Natural killer cell (primary cell): ENCODE measurements at regions not wholly inside any gene's neighbourhood (a gene's known extent, or its start where the extent isn't known, plus 50 kb on each side); places are given as distances from the start of the nearest gene placed in this dataset.

ENCODE experiments used
- ATAC-seq, 3 donors: fragments of 150-1000 bp in 2 of 3; fragments of 200-7000 bp in 1 of 3; cut with Tn5 transposase; 1 replicate in 1 of 3; 2 replicates in 2 of 3; pipeline ENCODE4 v1.10.0; 2021; ENCODE audit warnings: mild to moderate bottlenecking in 2 of 3, moderate library complexity in 2 of 3
- DNase-seq, 2 donors: peaks; one replicate each; pipeline versions ENCODE4 v3.0.0 to v3.0.0-alpha.2; 2013 to 2021; ENCODE audit warnings: mixed read lengths in 1 of 2
- H3K27ac ChIP-seq: one replicate; pipeline ENCODE4 v1.5.1; 2013; ENCODE audit warnings: mild to moderate bottlenecking, low read length
- H3K27me3 ChIP-seq: one replicate; pipeline ENCODE4 v1.6.1; 2013; ENCODE audit warnings: low read length; ENCODE audit not compliant: control insufficient read depth, insufficient read depth
- H3K36me3 ChIP-seq: one replicate; pipeline ENCODE4 v1.6.1; 2013; ENCODE audit warnings: low read length; ENCODE audit not compliant: control insufficient read depth, insufficient read depth
- H3K4me1 ChIP-seq: one replicate; pipeline ENCODE4 v1.6.1; 2013; ENCODE audit warnings: low read length; ENCODE audit not compliant: control insufficient read depth, insufficient read depth
- H3K4me3 ChIP-seq: one replicate; pipeline ENCODE4 v1.5.1; 2013; ENCODE audit warnings: low read length
- H3K9me3 ChIP-seq: one replicate; pipeline ENCODE4 v1.6.1; 2013; ENCODE audit warnings: low read length; ENCODE audit not compliant: control insufficient read depth, insufficient read depth
- H3K27ac Mint-ChIP-seq, 2 donors: one replicate each; pipeline ENCODE4 v1.8.0; 2022; ENCODE audit warnings: mild to moderate bottlenecking in 2 of 2, mixed read lengths in 2 of 2, moderate library complexity in 1 of 2
- H3K27me3 Mint-ChIP-seq, 2 donors: one replicate each; pipeline ENCODE4 v1.8.0; 2022; ENCODE audit warnings: low read depth in 2 of 2, mixed read lengths in 2 of 2
- H3K36me3 Mint-ChIP-seq: one replicate; pipeline ENCODE4 v1.8.0; 2022; ENCODE audit warnings: mixed read lengths
- H3K4me1 Mint-ChIP-seq, 2 donors: one replicate each; pipeline ENCODE4 v1.8.0; 2022; ENCODE audit warnings: mixed read lengths in 2 of 2
- H3K4me3 Mint-ChIP-seq: one replicate; pipeline ENCODE4 v1.8.0; 2022; ENCODE audit warnings: mild to moderate bottlenecking, moderate library complexity, mixed read lengths
- H3K9me3 Mint-ChIP-seq, 2 donors: one replicate each; pipeline ENCODE4 v1.8.0; 2022; ENCODE audit warnings: mixed read lengths in 2 of 2
- WGBS: methylation state at CpG from one replicate; pipeline ENCODE4 v1.1.7; 2013; ENCODE audit warnings: missing lambda C conversion rate; ENCODE audit not compliant: insufficient coverage; 5-methylcytosine and 5-hydroxymethylcytosine counted together
- intact Hi-C: fragments of 100-400 bp; cut with micrococcal nuclease; formaldehyde crosslinking; loops from one replicate; pipeline ENCODE4 v1.14.2; 2022
- TF ChIP-seq, protein P1 (sequence below): fragments of 200-600 bp; IDR thresholded peaks from one replicate; pipeline ENCODE4 v1.8.0; 2022; ENCODE audit warnings: antibody characterized with exemption

DNA sequence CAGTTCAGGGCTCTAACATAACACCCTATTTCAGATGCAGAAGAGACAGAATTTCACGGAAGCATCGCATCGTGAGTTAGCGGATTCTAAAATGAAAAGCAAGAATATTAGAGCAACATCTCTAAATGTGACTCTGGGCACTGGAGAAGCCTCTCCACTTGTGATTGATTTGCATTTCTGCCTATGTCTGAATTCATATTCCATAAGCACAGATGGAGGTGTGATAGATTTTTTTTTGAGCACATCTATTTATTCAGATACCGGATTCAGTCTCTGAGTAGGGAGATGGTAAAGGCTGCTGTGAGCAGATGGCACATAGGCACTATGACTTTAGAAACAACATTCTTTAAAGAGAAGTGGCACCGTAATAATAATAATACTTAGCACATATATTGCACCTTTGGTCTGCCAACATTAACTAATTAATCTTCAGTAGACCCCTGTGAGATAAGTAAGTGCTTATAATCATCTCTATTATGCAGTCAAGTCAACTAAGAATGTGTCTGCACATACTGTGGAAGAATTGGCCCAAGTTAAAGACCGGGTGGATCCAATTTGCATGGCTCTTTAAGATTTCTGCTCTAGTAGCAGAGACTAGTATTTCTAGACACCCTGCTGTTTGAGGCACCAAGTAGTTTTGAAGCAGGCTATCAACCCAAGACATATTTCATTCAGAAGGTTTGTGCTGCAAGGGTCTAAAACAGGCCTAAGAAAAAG is 685.0 kb downstream of the CETN3 start:
- no peak for ATAC-seq
- intact Hi-C loops: no loop called here
- TF ChIP-seq, protein P1, sequence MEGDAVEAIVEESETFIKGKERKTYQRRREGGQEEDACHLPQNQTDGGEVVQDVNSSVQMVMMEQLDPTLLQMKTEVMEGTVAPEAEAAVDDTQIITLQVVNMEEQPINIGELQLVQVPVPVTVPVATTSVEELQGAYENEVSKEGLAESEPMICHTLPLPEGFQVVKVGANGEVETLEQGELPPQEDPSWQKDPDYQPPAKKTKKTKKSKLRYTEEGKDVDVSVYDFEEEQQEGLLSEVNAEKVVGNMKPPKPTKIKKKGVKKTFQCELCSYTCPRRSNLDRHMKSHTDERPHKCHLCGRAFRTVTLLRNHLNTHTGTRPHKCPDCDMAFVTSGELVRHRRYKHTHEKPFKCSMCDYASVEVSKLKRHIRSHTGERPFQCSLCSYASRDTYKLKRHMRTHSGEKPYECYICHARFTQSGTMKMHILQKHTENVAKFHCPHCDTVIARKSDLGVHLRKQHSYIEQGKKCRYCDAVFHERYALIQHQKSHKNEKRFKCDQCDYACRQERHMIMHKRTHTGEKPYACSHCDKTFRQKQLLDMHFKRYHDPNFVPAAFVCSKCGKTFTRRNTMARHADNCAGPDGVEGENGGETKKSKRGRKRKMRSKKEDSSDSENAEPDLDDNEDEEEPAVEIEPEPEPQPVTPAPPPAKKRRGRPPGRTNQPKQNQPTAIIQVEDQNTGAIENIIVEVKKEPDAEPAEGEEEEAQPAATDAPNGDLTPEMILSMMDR: no peak
- Histone ChIP-seq H3K4me1 (no peaks in the 10 kb centered on the region), H3K4me3 (no peak overlapping the region), H3K27me3 (no peaks in the 10 kb centered on the region), H3K9me3 (no peaks in the 10 kb centered on the region), H3K36me3 (no peaks in the 10 kb centered on the region), H3K27ac (no peak overlapping the region)
- no peak for DNase-seq
- H3K27me3 Mint-ChIP-seq: no peaks in the 10 kb centered on the region
- no peaks in the 10 kb centered on the region for H3K4me1 Mint-ChIP-seq
- H3K4me3 Mint-ChIP-seq: no peak overlapping the region
- H3K27ac Mint-ChIP-seq: no peak overlapping the region
- 90% methylated on average over 7 of the region's 7 CpGs for WGBS
- H3K9me3 Mint-ChIP-seq: peaks cover 0 to 2% of the 10 kb centered on the region in 2 donors
- no peaks in the 10 kb centered on the region for H3K36me3 Mint-ChIP-seq

DNA sequence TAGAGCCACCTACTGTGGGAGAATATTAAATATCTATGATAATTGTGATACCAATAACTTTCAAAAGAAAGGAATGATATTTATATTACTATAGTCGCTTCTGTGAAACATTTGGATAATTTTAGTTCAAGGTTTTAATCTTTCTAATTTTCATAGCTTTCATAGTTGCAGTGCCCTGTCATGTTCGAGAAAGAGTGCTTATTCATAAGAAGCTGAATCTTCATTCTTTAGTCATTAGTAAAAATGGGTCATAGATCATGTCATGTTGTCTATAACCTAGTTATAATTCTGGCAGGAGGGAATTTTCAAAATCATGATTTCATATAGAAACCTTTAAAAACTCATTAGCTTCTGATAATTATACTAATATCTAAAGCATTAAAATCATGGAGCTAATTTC is 685.6 kb downstream of the CETN3 start:
- no peak overlapping the region for H3K4me3 Mint-ChIP-seq
- H3K27me3 Mint-ChIP-seq: no peaks in the 10 kb centered on the region
- no peaks in the 10 kb centered on the region for H3K36me3 Mint-ChIP-seq
- peaks cover 0 to 2% of the 10 kb centered on the region in 2 donors for H3K9me3 Mint-ChIP-seq
- TF ChIP-seq, protein P1: no peak
- H3K27ac Mint-ChIP-seq: no peak overlapping the region
- Histone ChIP-seq H3K4me3 (no peak overlapping the region), H3K9me3 (no peaks in the 10 kb centered on the region), H3K4me1 (no peaks in the 10 kb centered on the region), H3K27ac (no peak overlapping the region), H3K27me3 (no peaks in the 10 kb centered on the region), H3K36me3 (no peaks in the 10 kb centered on the region)
- WGBS: no CpG with 5 or more reads among the region's 2 CpGs
- DNase-seq: no peak
- intact Hi-C loops: no loop called here
- no peaks in the 10 kb centered on the region for H3K4me1 Mint-ChIP-seq
- no peak for ATAC-seq

DNA sequence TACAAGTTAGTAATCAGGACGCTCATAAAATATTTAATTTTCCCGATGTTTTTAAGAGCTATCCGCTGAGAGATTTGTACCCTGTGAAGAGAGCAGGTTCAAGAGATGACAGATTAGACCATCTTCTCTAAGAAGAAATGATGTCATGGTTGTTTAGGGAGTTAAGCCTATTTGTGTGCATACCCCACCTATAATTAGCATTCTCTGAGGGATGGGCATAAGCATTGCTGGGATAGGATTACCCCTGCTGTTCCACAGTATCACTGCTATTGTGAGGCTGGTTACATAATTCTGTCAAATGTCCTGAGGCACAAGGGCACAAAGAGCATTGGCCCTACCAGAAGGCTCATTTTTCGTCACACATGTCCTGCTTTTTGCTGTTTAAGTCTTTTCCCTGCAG is 687.0 kb downstream of the CETN3 start:
- Mint-ChIP-seq H3K36me3 (no peaks in the 10 kb centered on the region), H3K4me3 (no peak overlapping the region), H3K27me3 (no peaks in the 10 kb centered on the region), H3K9me3 (peaks cover 0 to 2% of the 10 kb centered on the region in 2 donors), H3K4me1 (no peaks in the 10 kb centered on the region), H3K27ac (no peak overlapping the region)
- no peaks in the 10 kb centered on the region for H3K9me3 ChIP-seq
- DNase-seq (no peak), ATAC-seq (no peak)
- H3K4me1 ChIP-seq: no peaks in the 10 kb centered on the region
- H3K4me3 ChIP-seq: no peak overlapping the region
- intact Hi-C loops: no loop called here
- H3K27me3 ChIP-seq: no peaks in the 10 kb centered on the region
- no peak overlapping the region for H3K27ac ChIP-seq
- H3K36me3 ChIP-seq: no peaks in the 10 kb centered on the region
- WGBS: 98% methylated on average over 4 of the region's 4 CpGs
- TF ChIP-seq, protein P1: no peak

DNA sequence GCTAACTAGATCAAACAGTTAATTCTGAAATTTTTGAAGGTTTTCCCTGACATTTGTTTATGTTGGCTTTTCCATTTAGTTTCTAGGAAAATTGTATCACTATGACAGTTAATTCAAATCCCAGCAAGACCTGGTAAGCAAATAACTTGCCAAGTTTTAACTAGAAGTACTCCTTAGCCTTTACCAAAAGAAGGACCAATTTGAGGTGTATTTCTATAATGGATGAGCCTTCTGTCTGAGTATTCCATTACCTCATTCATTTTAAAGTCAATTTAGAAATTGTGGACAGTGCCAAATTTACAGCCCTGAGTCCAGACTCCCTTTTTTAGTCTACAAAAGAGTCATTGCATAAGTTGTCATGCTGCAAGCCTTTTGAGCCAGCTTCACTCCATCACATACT is 687.6 kb downstream of the CETN3 start:
- Mint-ChIP-seq H3K9me3 (peaks cover 0 to 2% of the 10 kb centered on the region in 2 donors), H3K27ac (no peak overlapping the region), H3K4me1 (no peaks in the 10 kb centered on the region), H3K36me3 (no peaks in the 10 kb centered on the region), H3K4me3 (no peak overlapping the region), H3K27me3 (no peaks in the 10 kb centered on the region)
- intact Hi-C loops: no loop called here
- ATAC-seq: no peak
- H3K27me3 ChIP-seq: no peaks in the 10 kb centered on the region
- H3K4me1 ChIP-seq: no peaks in the 10 kb centered on the region
- H3K4me3 ChIP-seq: no peak overlapping the region
- no peak for DNase-seq
- H3K9me3 ChIP-seq: no peaks in the 10 kb centered on the region
- H3K36me3 ChIP-seq: no peaks in the 10 kb centered on the region
- H3K27ac ChIP-seq: no peak overlapping the region
- TF ChIP-seq, protein P1: no peak
